Sigmoid colon (tissue), 4 donors: ENCODE measurements at regions not wholly inside any gene's neighbourhood (a gene's known extent, or its start where the extent isn't known, plus 50 kb on each side); places are given as distances from the start of the nearest gene placed in this dataset.

Source experiments
- CTCF ChIP-seq, 4 experiments: fragments of 450-650 bp in 3 of 4; fragments of 200-600 bp in 1 of 4; IDR thresholded peaks; one replicate each; pipeline ENCODE4 v1.5.1; 2016 to 2019; ENCODE audit warnings: antibody characterized with exemption in 4 of 4, mild to moderate bottlenecking in 3 of 4, moderate library complexity in 2 of 4
- EP300 ChIP-seq, 4 donors: sonication (generic); formaldehyde crosslinking; IDR thresholded peaks; one replicate each; pipeline ENCODE4 v1.6.1; 2017; ENCODE audit warnings: antibody characterized with exemption in 4 of 4
- POLR2A ChIP-seq, 2 donors: fragments of 450-650 bp; IDR thresholded peaks; one replicate each; pipeline ENCODE4 v1.6.1; 2016; ENCODE audit warnings: antibody characterized with exemption in 2 of 2, mild to moderate bottlenecking in 2 of 2, moderate library complexity in 2 of 2
- POLR2AphosphoS5 ChIP-seq, 4 donors: sonication (generic); formaldehyde crosslinking; IDR thresholded peaks; one replicate each; pipeline ENCODE4 v1.6.1; 2017; ENCODE audit warnings: antibody characterized with exemption in 4 of 4

GRCh38 chr11:92399705-92400104 is 175.1 kb downstream of the FAT3 start:
- no peak for TF ChIP-seq POLR2AphosphoS5 (IDR thresholded peaks at IDR 0.05)
- no peak for TF ChIP-seq CTCF (IDR thresholded peaks at IDR 0.05)
- no peak for TF ChIP-seq POLR2A (IDR thresholded peaks at IDR 0.05)
- TF ChIP-seq EP300 (IDR thresholded peaks at IDR 0.05), result no peak
